Naive thymus-derived CD4-positive, alpha-beta T cell (primary cell): ENCODE measurements at regions not wholly inside any gene's neighbourhood (a gene's known extent, or its start where the extent isn't known, plus 50 kb on each side); places are given as distances from the start of the nearest gene placed in this dataset.

Experiments used
- ATAC-seq: fragments of 150-1000 bp; cut with Tn5 transposase; 2 replicates; pipeline ENCODE4 v1.10.0; 2021; ENCODE audit warnings: mild to moderate bottlenecking, moderate library complexity
- CTCF ChIA-PET: fragments of 350-600 bp; sonication (Branson Sonifier 250); formaldehyde crosslinking; loops from one replicate; lab custom pipeline; 2021; ENCODE audit warnings: antibody characterized with exemption; lab: Charles Lee
- POLR2A ChIA-PET: fragments of 350-600 bp; sonication (Branson Sonifier 250); formaldehyde crosslinking; loops from one replicate; lab custom pipeline; 2021; ENCODE audit warnings: antibody characterized with exemption, inconsistent platforms; lab: Charles Lee
- DNase-seq, 9 donors: peaks; one replicate each; pipeline versions ENCODE4 v3.0.0 to v3.0.0-alpha.2; 2020 to 2022; ENCODE audit warnings: mixed read lengths in 1 of 9
- H3K27ac ChIP-seq: one replicate; pipeline ENCODE4 v1.7.0; 2013; ENCODE audit warnings: mild to moderate bottlenecking, low read depth, low read length, moderate library complexity
- H3K27me3 ChIP-seq, 2 donors: one replicate each; pipeline ENCODE4 v1.7.0; 2013; ENCODE audit warnings: low read length in 2 of 2, mild to moderate bottlenecking in 2 of 2, moderate library complexity in 2 of 2; ENCODE audit not compliant: control insufficient read depth in 2 of 2, insufficient read depth in 2 of 2
- H3K36me3 ChIP-seq, 3 experiments: 1 replicate in 2 of 3; 2 replicates in 1 of 3; pipeline ENCODE4 v1.7.0; 2013; ENCODE audit warnings: low read length in 3 of 3, mild to moderate bottlenecking in 3 of 3, moderate library complexity in 1 of 3; ENCODE audit not compliant: insufficient read depth in 3 of 3, control insufficient read depth in 2 of 3
- H3K4me1 ChIP-seq, 2 donors: one replicate each; pipeline ENCODE4 v1.7.0; 2013; ENCODE audit warnings: low read length in 2 of 2, mild to moderate bottlenecking in 2 of 2, moderate library complexity in 1 of 2; ENCODE audit not compliant: control insufficient read depth in 2 of 2, insufficient read depth in 2 of 2
- H3K4me3 ChIP-seq: 2 replicates; pipeline ENCODE4 v1.7.0; 2013; ENCODE audit warnings: mild to moderate bottlenecking, low read length
- H3K9me3 ChIP-seq, 3 experiments: 1 replicate in 2 of 3; 2 replicates in 1 of 3; pipeline ENCODE4 v1.7.0; 2013; ENCODE audit warnings: low read length in 3 of 3; ENCODE audit not compliant: control insufficient read depth in 2 of 3
- H3K27ac Mint-ChIP-seq, 9 donors: one replicate each; pipeline ENCODE4 v1.8.0; 2020 to 2022; ENCODE audit warnings: mixed read lengths in 9 of 9, mild to moderate bottlenecking in 8 of 9, moderate library complexity in 5 of 9, inconsistent platforms in 2 of 9
- H3K27me3 Mint-ChIP-seq, 5 donors: one replicate each; pipeline ENCODE4 v1.8.0; 2021 to 2022; ENCODE audit warnings: mixed read lengths in 5 of 5, mild to moderate bottlenecking in 1 of 5
- H3K36me3 Mint-ChIP-seq, 5 donors: one replicate each; pipeline ENCODE4 v1.8.0; 2020 to 2022; ENCODE audit warnings: mixed read lengths in 5 of 5, mild to moderate bottlenecking in 3 of 5, inconsistent platforms in 1 of 5
- H3K4me1 Mint-ChIP-seq, 7 donors: one replicate each; pipeline ENCODE4 v1.8.0; 2020 to 2022; ENCODE audit warnings: mixed read lengths in 7 of 7, mild to moderate bottlenecking in 3 of 7, inconsistent platforms in 1 of 7
- H3K4me3 Mint-ChIP-seq, 10 donors: one replicate each; pipeline ENCODE4 v1.8.0; 2020 to 2022; ENCODE audit warnings: mild to moderate bottlenecking in 10 of 10, mixed read lengths in 10 of 10, moderate library complexity in 6 of 10, inconsistent platforms in 2 of 10
- H3K9me3 Mint-ChIP-seq, 11 donors: one replicate each; pipeline ENCODE4 v1.8.0; 2020 to 2022; ENCODE audit warnings: mixed read lengths in 11 of 11, mild to moderate bottlenecking in 4 of 11, inconsistent platforms in 1 of 11, moderate library complexity in 1 of 11
- intact Hi-C, 2 donors: fragments of 100-400 bp; cut with micrococcal nuclease; formaldehyde crosslinking; loops; one replicate each; pipeline ENCODE4 v1.15.1; 2023

GRCh38 chr13:85666356-85666755 lies 132.9 kb downstream of the SLITRK6 start:
- CTCF ChIA-PET, result no interaction called here
- Histone ChIP-seq H3K27me3 (no peaks in the 10 kb centered on the region), H3K36me3 (no peaks in the 10 kb centered on the region), H3K9me3 (no peaks in the 10 kb centered on the region), H3K4me1 (no peaks in the 10 kb centered on the region), H3K4me3 (no peak overlapping the region), H3K27ac (no peak overlapping the region)
- no peaks in the 10 kb centered on the region for H3K4me1 Mint-ChIP-seq
- intact Hi-C loops, result no loop called here
- no peak for DNase-seq
- H3K27me3 Mint-ChIP-seq, result no peaks in the 10 kb centered on the region
- H3K4me3 Mint-ChIP-seq, result no peak overlapping the region
- H3K36me3 Mint-ChIP-seq, result peaks cover 0 to 4% (median 0%) of the 10 kb centered on the region in 5 donors
- H3K27ac Mint-ChIP-seq, result no peak overlapping the region
- POLR2A ChIA-PET, result no interaction called here
- ATAC-seq, result no peak
- peaks cover 0 to 27% (median 6%) of the 10 kb centered on the region in 11 donors for H3K9me3 Mint-ChIP-seq

DNA sequence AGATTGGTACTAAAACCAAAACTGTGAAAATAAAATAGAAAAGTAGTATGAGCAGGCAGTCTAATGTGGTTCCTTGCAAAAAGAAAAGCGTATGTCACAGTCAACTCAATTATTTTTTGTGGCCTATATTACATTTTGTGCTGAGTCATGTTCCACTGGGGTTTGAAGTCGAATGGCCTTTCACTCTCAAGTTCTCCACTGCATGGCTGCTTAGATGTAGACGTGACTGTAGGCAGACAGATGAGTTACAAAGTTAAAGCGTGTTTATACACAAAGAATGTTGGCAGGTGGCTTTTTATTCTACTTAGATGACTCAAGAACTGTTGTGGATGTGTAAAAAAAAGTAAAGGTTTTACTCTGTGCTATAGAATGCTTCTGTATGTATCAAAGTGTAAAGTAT lies 133.9 kb downstream of the SLITRK6 start:
- intact Hi-C loops, result no loop called here
- no peak for DNase-seq
- ChIA-PET CTCF (no interaction called here), POLR2A (no interaction called here)
- Histone ChIP-seq H3K4me3 (no peak overlapping the region), H3K4me1 (no peaks in the 10 kb centered on the region), H3K27ac (no peak overlapping the region), H3K27me3 (no peaks in the 10 kb centered on the region), H3K36me3 (no peaks in the 10 kb centered on the region), H3K9me3 (no peaks in the 10 kb centered on the region)
- H3K9me3 Mint-ChIP-seq, result peaks cover 0 to 27% (median 4%) of the 10 kb centered on the region in 11 donors
- no peak overlapping the region for H3K27ac Mint-ChIP-seq
- peaks cover 0 to 4% (median 0%) of the 10 kb centered on the region in 5 donors for H3K36me3 Mint-ChIP-seq
- no peak overlapping the region for H3K4me3 Mint-ChIP-seq
- H3K27me3 Mint-ChIP-seq, result no peaks in the 10 kb centered on the region
- no peak for ATAC-seq
- no peaks in the 10 kb centered on the region for H3K4me1 Mint-ChIP-seq

DNA sequence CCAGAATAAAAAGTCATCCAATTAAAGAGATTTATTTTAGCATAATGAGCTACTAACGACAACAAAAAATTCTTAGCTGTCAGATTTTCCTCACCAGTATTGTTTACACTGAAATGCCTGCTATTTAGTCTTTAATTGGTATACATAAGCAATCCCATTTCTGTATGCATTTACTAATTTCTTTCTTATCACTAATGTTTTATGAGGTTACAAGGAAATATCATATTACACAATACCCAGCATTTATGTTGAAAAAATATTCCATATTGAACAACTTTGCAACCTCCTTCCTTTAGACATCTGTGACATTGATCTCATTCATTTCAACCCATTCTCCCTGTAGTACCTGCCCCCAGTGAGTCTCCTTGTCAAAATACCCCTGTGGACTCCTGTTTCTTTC lies 135.4 kb downstream of the SLITRK6 start:
- DNase-seq (no peak), ATAC-seq (no peak)
- Mint-ChIP-seq H3K27ac (no peak overlapping the region), H3K27me3 (no peaks in the 10 kb centered on the region), H3K36me3 (peaks cover 0 to 4% (median 0%) of the 10 kb centered on the region in 5 donors), H3K4me1 (no peaks in the 10 kb centered on the region), H3K9me3 (peaks cover 0 to 26% (median 4%) of the 10 kb centered on the region in 11 donors), H3K4me3 (no peak overlapping the region)
- CTCF ChIA-PET, result no interaction called here
- H3K27ac ChIP-seq, result no peak overlapping the region
- H3K36me3 ChIP-seq, result no peaks in the 10 kb centered on the region
- no peaks in the 10 kb centered on the region for H3K9me3 ChIP-seq
- intact Hi-C loops, result no loop called here
- no peaks in the 10 kb centered on the region for H3K4me1 ChIP-seq
- POLR2A ChIA-PET, result no interaction called here
- no peaks in the 10 kb centered on the region for H3K27me3 ChIP-seq
- H3K4me3 ChIP-seq, result no peak overlapping the region

GRCh38 chr13:85662186-85662585 lies 137.0 kb downstream of the SLITRK6 start:
- DNase-seq (no peak), ATAC-seq (no peak)
- H3K4me1 Mint-ChIP-seq, result no peaks in the 10 kb centered on the region
- peaks cover 0 to 30% (median 2%) of the 10 kb centered on the region in 11 donors for H3K9me3 Mint-ChIP-seq
- H3K27me3 Mint-ChIP-seq, result no peaks in the 10 kb centered on the region
- no peaks in the 10 kb centered on the region for H3K9me3 ChIP-seq
- intact Hi-C loops, result no loop called here
- H3K27me3 ChIP-seq, result no peaks in the 10 kb centered on the region
- no peak overlapping the region for H3K4me3 ChIP-seq
- H3K4me3 Mint-ChIP-seq, result no peak overlapping the region
- peaks cover 0 to 4% (median 0%) of the 10 kb centered on the region in 5 donors for H3K36me3 Mint-ChIP-seq
- no peak overlapping the region for H3K27ac ChIP-seq
- no peaks in the 10 kb centered on the region for H3K4me1 ChIP-seq
- H3K27ac Mint-ChIP-seq, result no peak overlapping the region
- ChIA-PET POLR2A (no interaction called here), CTCF (no interaction called here)
- no peaks in the 10 kb centered on the region for H3K36me3 ChIP-seq

- ChIA-PET POLR2A (no interaction called here), CTCF (no interaction called here)
- Mint-ChIP-seq H3K4me1 (no peaks in the 10 kb centered on the region), H3K9me3 (peaks cover 0 to 30% (median 2%) of the 10 kb centered on the region in 11 donors), H3K4me3 (no peak overlapping the region), H3K36me3 (peaks cover 0 to 4% (median 0%) of the 10 kb centered on the region in 5 donors), H3K27me3 (no peaks in the 10 kb centered on the region), H3K27ac (no peak overlapping the region)
- no peaks in the 10 kb centered on the region for H3K9me3 ChIP-seq
- no peaks in the 10 kb centered on the region for H3K36me3 ChIP-seq
- no peak overlapping the region for H3K4me3 ChIP-seq
- H3K27me3 ChIP-seq, result no peaks in the 10 kb centered on the region
- ATAC-seq, result no peak
- H3K4me1 ChIP-seq, result no peaks in the 10 kb centered on the region
- no peak overlapping the region for H3K27ac ChIP-seq
- intact Hi-C loops, result no loop called here
- no peak for DNase-seq
These were observed 137.5 kb downstream of the SLITRK6 start for GRCh38 chr13:85661675-85662074.

GRCh38 chr13:85659493-85659892 lies 139.7 kb downstream of the SLITRK6 start:
- H3K4me1 ChIP-seq, result no peaks in the 10 kb centered on the region
- no peaks in the 10 kb centered on the region for H3K27me3 ChIP-seq
- Mint-ChIP-seq H3K27me3 (no peaks in the 10 kb centered on the region), H3K9me3 (peaks cover 0 to 31% (median 2%) of the 10 kb centered on the region in 11 donors), H3K36me3 (peaks cover 0 to 4% (median 0%) of the 10 kb centered on the region in 5 donors), H3K27ac (no peak overlapping the region), H3K4me1 (no peaks in the 10 kb centered on the region), H3K4me3 (no peak overlapping the region)
- no peak overlapping the region for H3K27ac ChIP-seq
- H3K4me3 ChIP-seq, result no peak overlapping the region
- intact Hi-C loops, result no loop called here
- ChIA-PET POLR2A (no interaction called here), CTCF (no interaction called here)
- ATAC-seq (no peak), DNase-seq (no peak)
- H3K9me3 ChIP-seq, result no peaks in the 10 kb centered on the region
- no peaks in the 10 kb centered on the region for H3K36me3 ChIP-seq

DNA sequence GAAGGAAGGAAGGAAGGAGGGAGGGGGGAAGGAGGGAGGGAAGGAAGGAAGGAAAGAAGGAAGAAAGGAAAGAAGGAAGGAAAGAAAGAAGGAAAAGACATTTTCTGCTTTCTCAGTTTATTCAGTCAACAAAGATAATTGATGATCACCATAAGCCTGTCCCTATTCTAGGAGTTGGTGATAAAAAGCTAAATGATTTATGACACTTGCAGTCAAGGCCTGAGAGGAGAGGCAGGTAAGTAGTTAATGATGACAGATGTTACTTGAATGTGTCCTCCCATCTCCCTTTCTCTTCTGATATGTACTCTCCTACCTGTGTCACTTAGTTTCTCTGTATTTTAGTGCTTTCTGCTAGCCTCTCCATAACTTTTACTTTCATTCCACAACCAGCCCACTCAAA lies 141.3 kb downstream of the SLITRK6 start:
- peaks cover 0 to 4% (median 0%) of the 10 kb centered on the region in 5 donors for H3K36me3 Mint-ChIP-seq
- H3K4me1 Mint-ChIP-seq, result no peaks in the 10 kb centered on the region
- ATAC-seq (no peak), DNase-seq (no peak)
- no peaks in the 10 kb centered on the region for H3K27me3 ChIP-seq
- H3K9me3 Mint-ChIP-seq, result peaks cover 0 to 29% (median 2%) of the 10 kb centered on the region in 11 donors
- ChIA-PET POLR2A (no interaction called here), CTCF (no interaction called here)
- H3K27ac Mint-ChIP-seq, result no peak overlapping the region
- intact Hi-C loops, result no loop called here
- H3K9me3 ChIP-seq, result no peaks in the 10 kb centered on the region
- no peaks in the 10 kb centered on the region for H3K27me3 Mint-ChIP-seq
- H3K4me3 ChIP-seq, result no peak overlapping the region
- no peaks in the 10 kb centered on the region for H3K36me3 ChIP-seq
- H3K4me3 Mint-ChIP-seq, result no peak overlapping the region
- H3K4me1 ChIP-seq, result no peaks in the 10 kb centered on the region
- H3K27ac ChIP-seq, result no peak overlapping the region
